Left cardiac atrium (tissue), 4 donors: ENCODE measurements at regions not wholly inside any gene's neighbourhood (a gene's known extent, or its start where the extent isn't known, plus 50 kb on each side); places are given as distances from the start of the nearest gene placed in this dataset.

Experiments
- ATAC-seq, 2 donors: fragments of 200-7000 bp; cut with Tn5 transposase; one replicate each; pipeline ENCODE4 v1.9.1; 2020; ENCODE audit warnings: mild to moderate bottlenecking in 2 of 2, moderate library complexity in 2 of 2
- DNase-seq: peaks from one replicate; pipeline ENCODE4 v3.0.0-alpha.2; 2020
- intact Hi-C, 2 donors: fragments of 100-400 bp; cut with DNase I; formaldehyde crosslinking; loops; one replicate each; pipeline versions ENCODE4 v1.14.1 to v1.15.1; 2022 to 2023
- donor health status: DM: no; HTN: yes; CAD: no.
- donor health status: DM: no; HTN: yes; CAD: no; lungs with severe emphysema.
- donor health status: DM: yes; HTN: yes; CAD: no.
- donor health status: Dilated cardiomyopathy.

GRCh38 chr13:63643543-63643942 is 2227.9 kb upstream of the PCDH20 start:
- ATAC-seq, result no peak
- no peak for DNase-seq
- intact Hi-C loops, result no loop called here

GRCh38 chr13:63636316-63636993 is 2220.8 kb upstream of the PCDH20 start:
- intact Hi-C loops, result no loop called here
- DNase-seq, result no peak
- no peak for ATAC-seq

GRCh38 chr13:63632321-63632720 is 2216.7 kb upstream of the PCDH20 start:
- DNase-seq (no peak), ATAC-seq (no peak)
- intact Hi-C loops, result no loop called here

GRCh38 chr13:63631006-63631405 is 2215.4 kb upstream of the PCDH20 start:
- no peak for DNase-seq
- intact Hi-C loops, result no loop called here
- no peak for ATAC-seq

GRCh38 chr13:63629591-63629990 is 2213.9 kb upstream of the PCDH20 start:
- intact Hi-C loops, result no loop called here
- DNase-seq (no peak), ATAC-seq (no peak)

GRCh38 chr13:63628310-63628709 is 2212.7 kb upstream of the PCDH20 start:
- intact Hi-C loops, result no loop called here
- no peak for ATAC-seq
- no peak for DNase-seq

GRCh38 chr13:63625869-63626268 is 2210.2 kb upstream of the PCDH20 start:
- intact Hi-C loops, result no loop called here
- DNase-seq (no peak), ATAC-seq (no peak)

- ATAC-seq, result no peak
- intact Hi-C loops, result no loop called here
- DNase-seq, result no peak
Observed at GRCh38 chr13:63614874-63615612, 2199.4 kb upstream of the PCDH20 start.

GRCh38 chr13:63607153-63607552 is 2191.5 kb upstream of the PCDH20 start:
- ATAC-seq, result no peak
- no peak for DNase-seq
- intact Hi-C loops, result no loop called here

GRCh38 chr13:63605962-63606361 is 2190.3 kb upstream of the PCDH20 start:
- intact Hi-C loops, result no loop called here
- ATAC-seq (no peak), DNase-seq (no peak)

- DNase-seq (no peak), ATAC-seq (no peak)
- intact Hi-C loops, result no loop called here
Observed at GRCh38 chr13:63605403-63605802, 2189.8 kb upstream of the PCDH20 start.

- no peak for ATAC-seq
- intact Hi-C loops, result no loop called here
Observed at GRCh38 chr13:63595811-63596210, 2180.2 kb upstream of the PCDH20 start.

GRCh38 chr13:63586467-63586866 is 2170.8 kb upstream of the PCDH20 start:
- ATAC-seq (no peak), DNase-seq (no peak)
- intact Hi-C loops, result no loop called here

More at GRCh38 chr13:63595811-63596210, 2180.2 kb upstream of the PCDH20 start:
- DNase-seq, result no peak

GRCh38 chr13:63578796-63579195 is 2163.1 kb upstream of the PCDH20 start:
- ATAC-seq, result no peak
- intact Hi-C loops, result no loop called here

GRCh38 chr13:63567031-63567430 is 2151.4 kb upstream of the PCDH20 start:
- no peak for ATAC-seq
- no peak for DNase-seq
- intact Hi-C loops, result no loop called here

More at GRCh38 chr13:63578796-63579195, 2163.1 kb upstream of the PCDH20 start:
- no peak for DNase-seq

GRCh38 chr13:63554157-63554556 is 2138.5 kb upstream of the PCDH20 start:
- no peak for DNase-seq
- intact Hi-C loops, result no loop called here
- ATAC-seq, result no peak

GRCh38 chr13:63551731-63552130 is 2136.1 kb upstream of the PCDH20 start:
- no peak for DNase-seq
- no peak for ATAC-seq
- intact Hi-C loops, result no loop called here

GRCh38 chr13:63546524-63546923 is 2130.9 kb upstream of the PCDH20 start:
- intact Hi-C loops, result no loop called here
- no peak for DNase-seq
- ATAC-seq, result no peak

- intact Hi-C loops, result no loop called here
- no peak for ATAC-seq
Observed at GRCh38 chr13:63542770-63543169, 2127.1 kb upstream of the PCDH20 start.

GRCh38 chr13:63541336-63541735 is 2125.7 kb upstream of the PCDH20 start:
- intact Hi-C loops, result no loop called here
- DNase-seq (no peak), ATAC-seq (no peak)

More at GRCh38 chr13:63542770-63543169, 2127.1 kb upstream of the PCDH20 start:
- no peak for DNase-seq

GRCh38 chr13:63540061-63540460 is 2124.4 kb upstream of the PCDH20 start:
- intact Hi-C loops, result no loop called here
- ATAC-seq (no peak), DNase-seq (no peak)
